WTC11 (cell line): ENCODE measurements at regions not wholly inside any gene's neighbourhood (a gene's known extent, or its start where the extent isn't known, plus 50 kb on each side); places are given as distances from the start of the nearest gene placed in this dataset.
A peak's percentile ranks its signal among the peaks of the same experiment; 100 is the strongest.

ENCODE experiments used
- ATAC-seq: fragments of 200-7000 bp; cut with Tn5 transposase; 2 replicates; pipeline ENCODE4 v1.10.0; 2021; ENCODE audit warnings: mild to moderate bottlenecking, moderate library complexity
- CTCF ChIA-PET: fragments of 300-600 bp; sonication (Branson Sonifier 250); formaldehyde crosslinking; loops from one replicate; lab custom pipeline; 2021; ENCODE audit warnings: antibody characterized with exemption; lab: Charles Lee
- POLR2A ChIA-PET: fragments of 350-600 bp; sonication (Branson Sonifier 250); formaldehyde crosslinking; loops from one replicate; lab custom pipeline; 2021; ENCODE audit warnings: antibody characterized with exemption; lab: Charles Lee
- DNase-seq: peaks from one replicate; pipeline ENCODE4 v3.0.0; 2021; ENCODE audit warnings: low spot score
- H3K27ac Mint-ChIP-seq: 2 replicates; pipeline ENCODE4 v1.8.0; 2021; ENCODE audit warnings: mixed read lengths
- H3K27me3 Mint-ChIP-seq: 2 replicates; pipeline ENCODE4 v1.8.0; 2021; ENCODE audit warnings: low read depth, mild to moderate bottlenecking, moderate library complexity, mixed read lengths
- H3K36me3 Mint-ChIP-seq: 2 replicates; pipeline ENCODE4 v1.8.0; 2021; ENCODE audit warnings: mixed read lengths
- H3K4me1 Mint-ChIP-seq: 2 replicates; pipeline ENCODE4 v1.8.0; 2022; ENCODE audit warnings: mixed read lengths
- H3K4me3 Mint-ChIP-seq: 2 replicates; pipeline ENCODE4 v1.8.0; 2021; ENCODE audit warnings: mild to moderate bottlenecking, moderate library complexity, mixed read lengths
- H3K9me3 Mint-ChIP-seq: 2 replicates; pipeline ENCODE4 v1.8.0; 2021; ENCODE audit warnings: mixed read lengths
- CBFB ChIP-seq: sonication (generic); formaldehyde crosslinking; IDR thresholded peaks from 2 replicates; pipeline ENCODE4 v1.8.1; 2022; ENCODE audit warnings: mild to moderate bottlenecking, low read depth, missing genetic modification reagents
- CREM ChIP-seq: sonication (generic); formaldehyde crosslinking; IDR thresholded peaks from 2 replicates; pipeline ENCODE4 v1.8.1; 2022; ENCODE audit warnings: mild to moderate bottlenecking, missing genetic modification reagents, moderate library complexity
- ELF4 ChIP-seq: sonication (generic); formaldehyde crosslinking; IDR thresholded peaks from 2 replicates; pipeline ENCODE4 v1.8.1; 2022; ENCODE audit warnings: low read depth, mild to moderate bottlenecking, moderate library complexity, missing genetic modification reagents
- FOXP1 ChIP-seq: sonication (generic); formaldehyde crosslinking; IDR thresholded peaks from 2 replicates; pipeline ENCODE4 v1.8.0; 2022; ENCODE audit warnings: missing genetic modification reagents, mild to moderate bottlenecking, moderate library complexity, borderline replicate concordance
- HMGA2 ChIP-seq: fragments of 250-450 bp; sonication (Bioruptor Pico); IDR thresholded peaks from 2 replicates; pipeline ENCODE4 v1.4.0; 2021; ENCODE audit warnings: mild to moderate bottlenecking, moderate library complexity
- IRF2 ChIP-seq: sonication (generic); formaldehyde crosslinking; IDR thresholded peaks from 2 replicates; pipeline ENCODE4 v1.8.0; 2022; ENCODE audit warnings: low read depth, missing genetic modification reagents, borderline replicate concordance
- NFYB ChIP-seq: sonication (generic); formaldehyde crosslinking; conservative IDR thresholded peaks from 2 replicates; pipeline ENCODE4 v1.8.0; 2022; ENCODE audit warnings: low read depth, missing genetic modification reagents
- OVOL2 ChIP-seq: fragments of 250-450 bp; sonication (Bioruptor Pico); IDR thresholded peaks from 2 replicates; pipeline ENCODE4 v1.9.0; 2021; ENCODE audit warnings: mild to moderate bottlenecking, borderline replicate concordance
- TCF7 ChIP-seq: sonication (generic); formaldehyde crosslinking; IDR thresholded peaks from 2 replicates; pipeline ENCODE4 v1.8.0; 2022; ENCODE audit warnings: mild to moderate bottlenecking, low read depth, missing genetic modification reagents, moderate library complexity
- ZNF138 ChIP-seq: sonication (generic); formaldehyde crosslinking; conservative IDR thresholded peaks from 2 replicates; pipeline ENCODE4 v1.8.1; 2022; ENCODE audit warnings: mild to moderate bottlenecking, moderate library complexity, missing genetic modification reagents
- ZNF219 ChIP-seq: sonication (generic); formaldehyde crosslinking; IDR thresholded peaks from 2 replicates; pipeline ENCODE4 v1.8.0; 2023; ENCODE audit warnings: missing genetic modification reagents, mild to moderate bottlenecking, borderline replicate concordance
- ZNF232 ChIP-seq: sonication (generic); formaldehyde crosslinking; IDR thresholded peaks from 2 replicates; pipeline ENCODE4 v1.8.0; 2022; ENCODE audit warnings: mild to moderate bottlenecking, missing genetic modification reagents
- ZNF317 ChIP-seq: sonication (generic); formaldehyde crosslinking; IDR thresholded peaks from 2 replicates; pipeline ENCODE4 v1.8.1; 2023; ENCODE audit warnings: low read depth, mild to moderate bottlenecking, moderate library complexity, missing genetic modification reagents, borderline replicate concordance
- ZNF423 ChIP-seq: fragments of 250-450 bp; sonication (Bioruptor Pico); IDR thresholded peaks from 2 replicates; pipeline ENCODE4 v2.1.2; 2022; ENCODE audit warnings: mild to moderate bottlenecking, moderate library complexity
- TF ChIP-seq, protein P1 (sequence below): sonication (generic); formaldehyde crosslinking; IDR thresholded peaks from 2 replicates; pipeline ENCODE4 v1.8.0; 2022; ENCODE audit warnings: mild to moderate bottlenecking, missing genetic modification reagents
- TF ChIP-seq, protein P2 (sequence below): fragments of 250-450 bp; sonication (Bioruptor Pico); conservative IDR thresholded peaks from 2 replicates; pipeline ENCODE4 v1.9.0; 2021; ENCODE audit warnings: mild to moderate bottlenecking
- TF ChIP-seq, protein P3 (sequence below): sonication (generic); formaldehyde crosslinking; IDR thresholded peaks from 2 replicates; pipeline ENCODE4 v1.8.0; 2022; ENCODE audit warnings: mild to moderate bottlenecking, missing genetic modification reagents
- TF ChIP-seq, protein P4 (sequence below): sonication (generic); formaldehyde crosslinking; conservative IDR thresholded peaks from 2 replicates; pipeline ENCODE4 v1.8.1; 2022; ENCODE audit warnings: mild to moderate bottlenecking, missing genetic modification reagents
- TF ChIP-seq, protein P5 (sequence below): sonication (generic); formaldehyde crosslinking; IDR thresholded peaks from 2 replicates; pipeline ENCODE4 v1.8.1; 2023; ENCODE audit warnings: mild to moderate bottlenecking, missing genetic modification reagents
- TF ChIP-seq, protein P6 (sequence below): sonication (generic); formaldehyde crosslinking; IDR thresholded peaks from 2 replicates; pipeline ENCODE4 v1.8.1; 2022; ENCODE audit warnings: low read depth, mild to moderate bottlenecking, moderate library complexity, missing genetic modification reagents, borderline replicate concordance

DNA sequence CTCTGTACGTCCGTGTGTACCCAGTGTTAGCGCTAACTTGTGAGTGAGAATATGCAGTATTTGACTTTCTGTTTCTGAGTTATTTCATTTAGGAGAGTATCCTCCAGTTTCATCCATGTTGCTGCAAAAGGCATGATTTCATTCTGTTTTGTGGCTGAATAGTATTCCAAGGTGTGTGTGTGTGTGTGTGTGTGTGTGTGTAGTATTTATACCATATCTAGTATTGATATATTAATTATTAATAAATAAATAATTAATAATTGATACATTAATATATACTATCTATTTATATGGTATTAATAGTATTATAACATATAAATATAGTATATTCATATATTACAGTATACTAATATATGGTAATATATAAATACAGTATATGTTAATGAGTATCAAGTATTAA is 101.8 kb upstream of the CCND2 start:
- H3K9me3 Mint-ChIP-seq = no peaks in the 10 kb centered on the region
- H3K4me3 Mint-ChIP-seq = no peak overlapping the region
- DNase-seq (no peak), ATAC-seq (no peak)
- H3K4me1 Mint-ChIP-seq = peaks cover 24% of the 10 kb centered on the region
- H3K27me3 Mint-ChIP-seq = peaks cover 6% of the 10 kb centered on the region
- CTCF ChIA-PET = no interaction called here
- POLR2A ChIA-PET = no interaction called here
- peak; percentile 73 for TF ChIP-seq HMGA2
- TF ChIP-seq, protein P1, sequence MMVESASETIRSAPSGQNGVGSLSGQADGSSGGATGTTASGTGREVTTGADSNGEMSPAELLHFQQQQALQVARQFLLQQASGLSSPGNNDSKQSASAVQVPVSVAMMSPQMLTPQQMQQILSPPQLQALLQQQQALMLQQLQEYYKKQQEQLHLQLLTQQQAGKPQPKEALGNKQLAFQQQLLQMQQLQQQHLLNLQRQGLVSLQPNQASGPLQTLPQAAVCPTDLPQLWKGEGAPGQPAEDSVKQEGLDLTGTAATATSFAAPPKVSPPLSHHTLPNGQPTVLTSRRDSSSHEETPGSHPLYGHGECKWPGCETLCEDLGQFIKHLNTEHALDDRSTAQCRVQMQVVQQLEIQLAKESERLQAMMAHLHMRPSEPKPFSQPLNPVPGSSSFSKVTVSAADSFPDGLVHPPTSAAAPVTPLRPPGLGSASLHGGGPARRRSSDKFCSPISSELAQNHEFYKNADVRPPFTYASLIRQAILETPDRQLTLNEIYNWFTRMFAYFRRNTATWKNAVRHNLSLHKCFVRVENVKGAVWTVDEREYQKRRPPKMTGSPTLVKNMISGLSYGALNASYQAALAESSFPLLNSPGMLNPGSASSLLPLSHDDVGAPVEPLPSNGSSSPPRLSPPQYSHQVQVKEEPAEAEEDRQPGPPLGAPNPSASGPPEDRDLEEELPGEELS = no peak
- no peak overlapping the region for H3K27ac Mint-ChIP-seq
- no peaks in the 10 kb centered on the region for H3K36me3 Mint-ChIP-seq

DNA sequence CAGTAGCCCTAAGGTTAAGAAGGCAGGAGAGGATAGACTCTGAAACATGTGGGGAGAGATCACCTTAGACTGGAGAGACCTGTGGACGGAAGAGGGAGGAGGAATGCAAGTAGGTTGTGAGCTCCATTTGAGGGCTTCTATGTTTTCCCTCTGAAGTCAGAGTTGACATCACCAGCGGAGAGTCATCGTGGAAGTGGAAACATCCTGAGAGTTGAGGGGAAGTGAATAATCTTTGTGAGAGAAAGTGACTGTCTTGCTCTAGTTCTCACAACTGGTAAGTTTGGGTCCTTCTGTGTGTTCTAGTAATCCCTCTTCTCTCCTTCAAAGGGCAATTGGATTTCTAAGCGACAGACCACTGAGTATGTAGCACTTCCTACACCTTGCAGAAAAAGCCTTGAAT is 103.6 kb upstream of the CCND2 start:
- ATAC-seq (no peak), DNase-seq (no peak)
- Mint-ChIP-seq H3K4me3 (no peak overlapping the region), H3K36me3 (no peaks in the 10 kb centered on the region), H3K9me3 (no peaks in the 10 kb centered on the region), H3K4me1 (peaks cover 36% of the 10 kb centered on the region), H3K27ac (no peak overlapping the region), H3K27me3 (peaks cover 17% of the 10 kb centered on the region)
- ChIA-PET POLR2A (no interaction called here), CTCF (no interaction called here)
- no peak for TF ChIP-seq ZNF219
- no peak for TF ChIP-seq OVOL2 (CRISPR knock-in tag)
- TF ChIP-seq, protein P2, sequence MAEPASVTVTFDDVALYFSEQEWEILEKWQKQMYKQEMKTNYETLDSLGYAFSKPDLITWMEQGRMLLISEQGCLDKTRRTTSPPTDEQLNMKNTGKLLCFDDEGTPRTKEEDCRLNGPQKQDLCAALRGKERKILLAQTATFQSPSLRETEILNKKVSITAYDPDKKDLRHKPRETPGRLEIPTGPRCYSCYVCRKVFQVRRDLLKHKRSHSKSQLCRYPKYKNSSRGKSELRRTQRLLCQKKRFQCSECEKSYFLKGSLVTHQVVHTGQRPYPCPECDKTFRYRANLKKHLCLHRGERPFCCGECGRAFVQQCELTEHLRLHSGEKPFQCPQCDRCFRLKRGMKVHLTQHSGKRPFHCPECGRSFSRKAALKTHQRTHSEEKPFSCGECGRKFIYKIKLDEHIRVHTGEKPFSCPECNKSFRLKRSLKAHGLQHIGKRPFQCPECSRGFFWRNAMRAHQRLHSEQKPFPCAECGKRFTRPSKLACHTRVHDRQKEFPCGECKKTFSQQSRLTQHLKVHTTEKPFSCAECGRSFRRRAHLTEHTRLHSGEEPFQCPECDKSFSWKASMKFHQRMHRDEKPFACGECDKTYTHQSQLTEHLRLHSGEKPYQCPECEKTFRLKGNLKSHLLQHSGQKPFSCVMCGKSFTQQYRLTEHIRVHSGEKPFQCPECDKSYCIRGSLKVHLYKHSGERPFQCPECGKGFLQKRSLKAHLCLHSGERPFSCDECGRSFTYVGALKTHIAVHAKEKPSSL = no peak
- TF ChIP-seq ELF4 (CRISPR knock-in tag) = no peak
- no peak for TF ChIP-seq ZNF317 (CRISPR knock-in tag)
- no peak for TF ChIP-seq FOXP1 (CRISPR knock-in tag)

DNA sequence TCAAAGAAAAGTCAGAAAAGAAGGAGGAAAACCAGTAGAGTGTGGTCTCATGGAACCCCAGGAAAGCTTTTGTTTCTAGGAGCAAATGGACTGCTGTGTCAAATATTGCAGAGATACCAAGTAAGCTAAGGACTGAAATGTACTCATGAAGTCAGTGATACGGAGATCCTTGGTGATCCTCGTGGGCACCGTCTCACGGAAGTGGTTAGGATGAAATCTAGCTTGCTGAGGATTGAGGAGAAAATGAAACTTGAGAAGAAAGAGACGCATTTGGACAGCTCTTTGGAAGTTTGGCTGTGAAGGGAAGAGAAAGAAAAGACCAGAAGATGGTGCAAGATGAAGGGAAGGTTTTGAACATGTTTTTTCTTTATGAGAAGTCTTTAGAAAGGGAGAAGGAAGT is 104.0 kb upstream of the CCND2 start:
- ATAC-seq (no peak), DNase-seq (no peak)
- Mint-ChIP-seq H3K4me1 (peaks cover 38% of the 10 kb centered on the region), H3K27me3 (peaks cover 18% of the 10 kb centered on the region), H3K9me3 (no peaks in the 10 kb centered on the region), H3K36me3 (no peaks in the 10 kb centered on the region), H3K4me3 (no peak overlapping the region), H3K27ac (no peak overlapping the region)
- CTCF ChIA-PET = no interaction called here
- TF ChIP-seq NFYB = no peak
- TF ChIP-seq, protein P3, sequence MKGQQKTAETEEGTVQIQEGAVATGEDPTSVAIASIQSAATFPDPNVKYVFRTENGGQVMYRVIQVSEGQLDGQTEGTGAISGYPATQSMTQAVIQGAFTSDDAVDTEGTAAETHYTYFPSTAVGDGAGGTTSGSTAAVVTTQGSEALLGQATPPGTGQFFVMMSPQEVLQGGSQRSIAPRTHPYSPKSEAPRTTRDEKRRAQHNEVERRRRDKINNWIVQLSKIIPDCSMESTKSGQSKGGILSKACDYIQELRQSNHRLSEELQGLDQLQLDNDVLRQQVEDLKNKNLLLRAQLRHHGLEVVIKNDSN (CRISPR knock-in tag) = no peak
- TF ChIP-seq CBFB (CRISPR knock-in tag) = no peak
- TF ChIP-seq IRF2 (CRISPR knock-in tag) = no peak
- POLR2A ChIA-PET = no interaction called here

DNA sequence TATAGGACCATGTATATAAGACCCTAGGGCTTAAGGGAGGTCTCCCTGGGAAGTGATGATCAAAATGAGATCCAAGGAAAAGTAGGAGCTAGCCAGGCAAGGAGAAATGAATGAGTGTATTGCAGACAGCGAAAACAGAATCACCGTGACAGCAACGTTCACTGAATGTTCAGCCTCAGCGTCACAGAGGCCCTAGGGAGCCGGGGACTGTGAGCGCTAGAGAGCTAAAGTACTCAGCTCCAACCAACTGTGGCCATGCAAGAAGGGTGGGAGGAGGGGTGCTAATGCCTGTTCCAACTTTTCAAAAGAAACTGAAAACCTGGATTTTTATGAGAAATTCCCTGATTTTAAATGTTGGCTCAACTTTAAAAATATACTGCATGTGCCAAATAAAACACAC is 105.5 kb upstream of the CCND2 start:
- Mint-ChIP-seq H3K4me1 (peaks cover 40% of the 10 kb centered on the region), H3K9me3 (no peaks in the 10 kb centered on the region), H3K4me3 (no peak overlapping the region), H3K27ac (no peak overlapping the region), H3K36me3 (no peaks in the 10 kb centered on the region), H3K27me3 (peaks cover 18% of the 10 kb centered on the region)
- DNase-seq (no peak), ATAC-seq (peak; percentile 17)
- ChIA-PET POLR2A (no interaction called here), CTCF (interaction anchor here (0.6 to 1.0 kb wide), 3 partner anchors 52 to 100 kb away, joined by 3 to 7 read pairs (median 3); no protein-coding TSS in a partner anchor)
- TF ChIP-seq TCF7 (CRISPR knock-in tag) (no peak), ZNF232 (CRISPR knock-in tag) (no peak), ZNF138 (CRISPR knock-in tag) (no peak), CREM (no peak), ZNF317 (CRISPR knock-in tag) (no peak), ZNF423 (CRISPR knock-in tag) (no peak)
- TF ChIP-seq, protein P4, sequence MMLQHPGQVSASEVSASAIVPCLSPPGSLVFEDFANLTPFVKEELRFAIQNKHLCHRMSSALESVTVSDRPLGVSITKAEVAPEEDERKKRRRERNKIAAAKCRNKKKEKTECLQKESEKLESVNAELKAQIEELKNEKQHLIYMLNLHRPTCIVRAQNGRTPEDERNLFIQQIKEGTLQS (CRISPR knock-in tag) = no peak
- TF ChIP-seq, protein P5, sequence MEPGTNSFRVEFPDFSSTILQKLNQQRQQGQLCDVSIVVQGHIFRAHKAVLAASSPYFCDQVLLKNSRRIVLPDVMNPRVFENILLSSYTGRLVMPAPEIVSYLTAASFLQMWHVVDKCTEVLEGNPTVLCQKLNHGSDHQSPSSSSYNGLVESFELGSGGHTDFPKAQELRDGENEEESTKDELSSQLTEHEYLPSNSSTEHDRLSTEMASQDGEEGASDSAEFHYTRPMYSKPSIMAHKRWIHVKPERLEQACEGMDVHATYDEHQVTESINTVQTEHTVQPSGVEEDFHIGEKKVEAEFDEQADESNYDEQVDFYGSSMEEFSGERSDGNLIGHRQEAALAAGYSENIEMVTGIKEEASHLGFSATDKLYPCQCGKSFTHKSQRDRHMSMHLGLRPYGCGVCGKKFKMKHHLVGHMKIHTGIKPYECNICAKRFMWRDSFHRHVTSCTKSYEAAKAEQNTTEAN (CRISPR knock-in tag) = no peak
- TF ChIP-seq, protein P6, sequence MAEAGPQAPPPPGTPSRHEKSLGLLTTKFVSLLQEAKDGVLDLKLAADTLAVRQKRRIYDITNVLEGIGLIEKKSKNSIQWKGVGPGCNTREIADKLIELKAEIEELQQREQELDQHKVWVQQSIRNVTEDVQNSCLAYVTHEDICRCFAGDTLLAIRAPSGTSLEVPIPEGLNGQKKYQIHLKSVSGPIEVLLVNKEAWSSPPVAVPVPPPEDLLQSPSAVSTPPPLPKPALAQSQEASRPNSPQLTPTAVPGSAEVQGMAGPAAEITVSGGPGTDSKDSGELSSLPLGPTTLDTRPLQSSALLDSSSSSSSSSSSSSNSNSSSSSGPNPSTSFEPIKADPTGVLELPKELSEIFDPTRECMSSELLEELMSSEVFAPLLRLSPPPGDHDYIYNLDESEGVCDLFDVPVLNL = no peak
- TF ChIP-seq, protein P1 = no peak
